Neural cell (in vitro differentiated cells): ENCODE measurements at regions not wholly inside any gene's neighbourhood (a gene's known extent, or its start where the extent isn't known, plus 50 kb on each side); places are given as distances from the start of the nearest gene placed in this dataset.

Source experiments
- EP300 ChIP-seq: fragments of 450-650 bp; conservative IDR thresholded peaks from 2 replicates; pipeline ENCODE4 v1.6.1; 2014; ENCODE audit warnings: antibody characterized with exemption, mild to moderate bottlenecking, moderate library complexity; ENCODE audit not compliant: poor library complexity, severe bottlenecking
- EZH2 ChIP-seq: fragments of 200-600, 300-800 bp; shearing (Covaris generic), sonication (generic); IDR thresholded peaks from 2 replicates; pipeline ENCODE4 v1.6.1; 2014; ENCODE audit warnings: antibody characterized with exemption, low read length, borderline replicate concordance, mild to moderate bottlenecking; ENCODE audit not compliant: insufficient read depth, poor library complexity, severe bottlenecking
- POLR2AphosphoS5 ChIP-seq: IDR thresholded peaks from 2 replicates; pipeline ENCODE4 v1.6.1; 2012
- RAD21 ChIP-seq: fragments of 450-650 bp; conservative IDR thresholded peaks from 2 replicates; pipeline ENCODE4 v1.6.1; 2014; ENCODE audit warnings: antibody characterized with exemption, mild to moderate bottlenecking, moderate library complexity
- SMC3 ChIP-seq: fragments of 450-650 bp; conservative IDR thresholded peaks from 2 replicates; pipeline ENCODE4 v1.6.1; 2014; ENCODE audit warnings: antibody characterized with exemption, mild to moderate bottlenecking, moderate library complexity; ENCODE audit not compliant: poor library complexity
- TAF1 ChIP-seq: IDR thresholded peaks from 2 replicates; pipeline ENCODE4 v1.6.1; 2012; ENCODE audit warnings: low read depth
- TF ChIP-seq, protein P1 (sequence below): fragments of 450-650 bp; IDR thresholded peaks from 2 replicates; pipeline ENCODE4 v1.5.1; 2014; ENCODE audit warnings: antibody characterized with exemption, mild to moderate bottlenecking, moderate library complexity; ENCODE audit not compliant: poor library complexity, severe bottlenecking

DNA sequence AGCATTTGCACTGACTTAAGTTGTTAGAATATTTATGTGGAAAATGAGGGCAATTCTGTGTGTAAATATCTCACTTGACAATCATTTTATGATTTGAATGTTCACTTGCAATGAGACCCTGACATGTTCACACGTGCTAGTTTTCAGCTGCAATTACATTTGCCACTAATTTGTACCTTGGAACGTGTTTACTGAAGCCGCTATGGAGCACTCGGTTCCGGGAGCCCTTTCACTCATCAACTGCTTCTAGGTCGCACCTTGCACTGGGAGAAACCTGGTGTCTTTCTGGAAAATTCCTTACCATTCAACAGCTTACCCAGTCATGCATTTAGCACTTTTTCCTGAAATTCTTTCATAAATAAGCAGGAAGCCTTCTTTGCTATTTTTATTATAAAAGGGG, 229.6 kb downstream of the ZIC5 start:
- TF ChIP-seq, protein P1, sequence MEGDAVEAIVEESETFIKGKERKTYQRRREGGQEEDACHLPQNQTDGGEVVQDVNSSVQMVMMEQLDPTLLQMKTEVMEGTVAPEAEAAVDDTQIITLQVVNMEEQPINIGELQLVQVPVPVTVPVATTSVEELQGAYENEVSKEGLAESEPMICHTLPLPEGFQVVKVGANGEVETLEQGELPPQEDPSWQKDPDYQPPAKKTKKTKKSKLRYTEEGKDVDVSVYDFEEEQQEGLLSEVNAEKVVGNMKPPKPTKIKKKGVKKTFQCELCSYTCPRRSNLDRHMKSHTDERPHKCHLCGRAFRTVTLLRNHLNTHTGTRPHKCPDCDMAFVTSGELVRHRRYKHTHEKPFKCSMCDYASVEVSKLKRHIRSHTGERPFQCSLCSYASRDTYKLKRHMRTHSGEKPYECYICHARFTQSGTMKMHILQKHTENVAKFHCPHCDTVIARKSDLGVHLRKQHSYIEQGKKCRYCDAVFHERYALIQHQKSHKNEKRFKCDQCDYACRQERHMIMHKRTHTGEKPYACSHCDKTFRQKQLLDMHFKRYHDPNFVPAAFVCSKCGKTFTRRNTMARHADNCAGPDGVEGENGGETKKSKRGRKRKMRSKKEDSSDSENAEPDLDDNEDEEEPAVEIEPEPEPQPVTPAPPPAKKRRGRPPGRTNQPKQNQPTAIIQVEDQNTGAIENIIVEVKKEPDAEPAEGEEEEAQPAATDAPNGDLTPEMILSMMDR = no peak
- TF ChIP-seq EP300 (peak; percentile 41), TAF1 (no peak), SMC3 (no peak), EZH2 (no peak), RAD21 (no peak), POLR2AphosphoS5 (peak; percentile 44)
